Stimulated activated naive CD8-positive, alpha-beta T cell treated with anti-CD3 and anti-CD28 coated beads, Interleukin-15, amount 100 ng/mL, for 72 hours (primary cell): ENCODE measurements at regions not wholly inside any gene's neighbourhood (a gene's known extent, or its start where the extent isn't known, plus 50 kb on each side); places are given as distances from the start of the nearest gene placed in this dataset.
A peak's percentile ranks its signal among the peaks of the same experiment; 100 is the strongest.
"Not testable (repeated sequence)": the region's sequence is repeated elsewhere in the genome, so short reads cannot be mapped to it uniquely, and the experiment has no call there.

Experiments used
- ATAC-seq: fragments of 150-1000 bp; cut with Tn5 transposase; 2 replicates; pipeline ENCODE4 v1.10.0; 2021; ENCODE audit warnings: mild to moderate bottlenecking, moderate library complexity
- DNase-seq, 2 donors: peaks; one replicate each; pipeline ENCODE4 v3.0.0; 2021 to 2022
- H3K27ac Mint-ChIP-seq, 2 donors: one replicate each; pipeline ENCODE4 v1.8.0; 2022; ENCODE audit warnings: mild to moderate bottlenecking in 2 of 2, mixed read lengths in 2 of 2, moderate library complexity in 2 of 2
- H3K27me3 Mint-ChIP-seq: one replicate; pipeline ENCODE4 v1.8.0; 2022; ENCODE audit warnings: mixed read lengths
- H3K4me1 Mint-ChIP-seq: one replicate; pipeline ENCODE4 v1.8.0; 2022; ENCODE audit warnings: mild to moderate bottlenecking, mixed read lengths
- H3K4me3 Mint-ChIP-seq, 2 donors: one replicate each; pipeline ENCODE4 v1.8.0; 2022; ENCODE audit warnings: mild to moderate bottlenecking in 2 of 2, mixed read lengths in 2 of 2, moderate library complexity in 1 of 2
- H3K9me3 Mint-ChIP-seq, 2 donors: one replicate each; pipeline ENCODE4 v1.8.0; 2022; ENCODE audit warnings: mixed read lengths in 2 of 2

GRCh38 chr14:19511055-19511454 lies 76.9 kb upstream of the POTEG start:
- H3K27ac Mint-ChIP-seq, DNase-seq, H3K4me3 Mint-ChIP-seq, H3K27me3 Mint-ChIP-seq, H3K9me3 Mint-ChIP-seq, ATAC-seq, H3K4me1 Mint-ChIP-seq: not testable (repeated sequence)

GRCh38 chr14:19489475-19489874 lies 55.3 kb upstream of the POTEG start:
- not testable (repeated sequence) for H3K9me3 Mint-ChIP-seq, H3K4me3 Mint-ChIP-seq, H3K27me3 Mint-ChIP-seq, H3K4me1 Mint-ChIP-seq, H3K27ac Mint-ChIP-seq, DNase-seq, ATAC-seq

GRCh38 chr14:19488457-19488856 lies 54.3 kb upstream of the POTEG start:
- H3K9me3 Mint-ChIP-seq, H3K4me3 Mint-ChIP-seq, DNase-seq, ATAC-seq, H3K4me1 Mint-ChIP-seq, H3K27me3 Mint-ChIP-seq, H3K27ac Mint-ChIP-seq: not testable (repeated sequence)

- not testable (repeated sequence) for H3K4me1 Mint-ChIP-seq, H3K4me3 Mint-ChIP-seq, H3K9me3 Mint-ChIP-seq, H3K27ac Mint-ChIP-seq, DNase-seq, H3K27me3 Mint-ChIP-seq
- peak; percentile 14 for ATAC-seq
Observed at GRCh38 chr14:19487690-19488089, 53.5 kb upstream of the POTEG start.

GRCh38 chr14:19487265-19487664 lies 53.1 kb upstream of the POTEG start:
- H3K4me1 Mint-ChIP-seq, DNase-seq: not testable (repeated sequence)
- ATAC-seq = peak; percentile 27

GRCh38 chr14:19485346-19485745 lies 51.2 kb upstream of the POTEG start:
- peak; percentile 24 for ATAC-seq
- H3K4me3 Mint-ChIP-seq, H3K27me3 Mint-ChIP-seq, H3K9me3 Mint-ChIP-seq, DNase-seq, H3K27ac Mint-ChIP-seq, H3K4me1 Mint-ChIP-seq: not testable (repeated sequence)

More at GRCh38 chr14:19487265-19487664, 53.1 kb upstream of the POTEG start:
- H3K27ac Mint-ChIP-seq, H3K9me3 Mint-ChIP-seq, H3K4me3 Mint-ChIP-seq, H3K27me3 Mint-ChIP-seq: not testable (repeated sequence)
